Neutrophil (primary cell): ENCODE measurements at regions not wholly inside any gene's neighbourhood (a gene's known extent, or its start where the extent isn't known, plus 50 kb on each side); places are given as distances from the start of the nearest gene placed in this dataset.

Experiments used
- H3K27ac ChIP-seq: fragments of 200-600 bp; sonication (generic); 2 replicates; pipeline ENCODE4 v1.5.1; 2016; ENCODE audit warnings: mild to moderate bottlenecking, moderate library complexity
- H3K27me3 ChIP-seq: fragments of 200-600 bp; sonication (generic); 2 replicates; pipeline ENCODE4 v1.6.0; 2016; ENCODE audit warnings: mild to moderate bottlenecking
- H3K36me3 ChIP-seq: fragments of 200-600 bp; sonication (generic); 2 replicates; pipeline ENCODE4 v1.5.1; 2017
- H3K4me1 ChIP-seq, 2 experiments: fragments of 200-600 bp in 1 of 2; sonication (generic) in 1 of 2; 1 replicate in 1 of 2; 2 replicates in 1 of 2; pipeline versions ENCODE4 v1.5.1 to v1.6.1; 2013 to 2016; ENCODE audit warnings: low read depth in 1 of 2, low read length in 1 of 2, mild to moderate bottlenecking in 1 of 2, moderate library complexity in 1 of 2; ENCODE audit not compliant: control insufficient read depth in 1 of 2, insufficient read depth in 1 of 2
- H3K4me3 ChIP-seq, 2 experiments: fragments of 200-600 bp in 1 of 2; sonication (generic) in 1 of 2; 1 replicate in 1 of 2; 2 replicates in 1 of 2; pipeline ENCODE4 v1.5.1; 2013 to 2016; ENCODE audit warnings: low read depth in 1 of 2, low read length in 1 of 2, mild to moderate bottlenecking in 1 of 2, moderate library complexity in 1 of 2
- H3K9me3 ChIP-seq: fragments of 200-600 bp; sonication (generic); 2 replicates; pipeline ENCODE4 v1.5.1; 2016
- TF ChIP-seq, protein P1 (sequence below): fragments of 200-600 bp; sonication (generic); IDR thresholded peaks from 2 replicates; pipeline ENCODE4 v1.5.1; 2016; ENCODE audit warnings: antibody characterized with exemption

DNA sequence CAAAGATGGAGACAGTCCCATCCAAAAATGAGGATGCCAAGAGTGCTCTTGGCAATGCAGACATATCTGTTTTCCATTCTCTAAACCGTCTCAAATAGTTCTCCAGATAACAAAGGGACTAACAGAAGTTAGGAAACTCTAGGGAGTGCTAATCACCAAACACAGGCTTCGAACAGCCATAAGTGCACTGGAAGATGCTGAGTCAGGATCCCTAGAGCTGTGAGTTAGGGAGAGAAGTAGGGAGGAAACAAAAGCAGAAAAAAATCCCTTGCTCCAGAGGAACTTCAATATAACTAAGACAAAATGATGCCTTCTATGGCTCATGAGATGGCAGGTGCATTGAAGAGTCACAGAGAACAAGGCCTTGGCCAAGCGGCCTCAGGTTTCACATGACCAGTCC is 251.0 kb upstream of the PPARGC1A start:
- no peak overlapping the region for H3K27ac ChIP-seq
- TF ChIP-seq, protein P1, sequence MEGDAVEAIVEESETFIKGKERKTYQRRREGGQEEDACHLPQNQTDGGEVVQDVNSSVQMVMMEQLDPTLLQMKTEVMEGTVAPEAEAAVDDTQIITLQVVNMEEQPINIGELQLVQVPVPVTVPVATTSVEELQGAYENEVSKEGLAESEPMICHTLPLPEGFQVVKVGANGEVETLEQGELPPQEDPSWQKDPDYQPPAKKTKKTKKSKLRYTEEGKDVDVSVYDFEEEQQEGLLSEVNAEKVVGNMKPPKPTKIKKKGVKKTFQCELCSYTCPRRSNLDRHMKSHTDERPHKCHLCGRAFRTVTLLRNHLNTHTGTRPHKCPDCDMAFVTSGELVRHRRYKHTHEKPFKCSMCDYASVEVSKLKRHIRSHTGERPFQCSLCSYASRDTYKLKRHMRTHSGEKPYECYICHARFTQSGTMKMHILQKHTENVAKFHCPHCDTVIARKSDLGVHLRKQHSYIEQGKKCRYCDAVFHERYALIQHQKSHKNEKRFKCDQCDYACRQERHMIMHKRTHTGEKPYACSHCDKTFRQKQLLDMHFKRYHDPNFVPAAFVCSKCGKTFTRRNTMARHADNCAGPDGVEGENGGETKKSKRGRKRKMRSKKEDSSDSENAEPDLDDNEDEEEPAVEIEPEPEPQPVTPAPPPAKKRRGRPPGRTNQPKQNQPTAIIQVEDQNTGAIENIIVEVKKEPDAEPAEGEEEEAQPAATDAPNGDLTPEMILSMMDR: no peak

DNA sequence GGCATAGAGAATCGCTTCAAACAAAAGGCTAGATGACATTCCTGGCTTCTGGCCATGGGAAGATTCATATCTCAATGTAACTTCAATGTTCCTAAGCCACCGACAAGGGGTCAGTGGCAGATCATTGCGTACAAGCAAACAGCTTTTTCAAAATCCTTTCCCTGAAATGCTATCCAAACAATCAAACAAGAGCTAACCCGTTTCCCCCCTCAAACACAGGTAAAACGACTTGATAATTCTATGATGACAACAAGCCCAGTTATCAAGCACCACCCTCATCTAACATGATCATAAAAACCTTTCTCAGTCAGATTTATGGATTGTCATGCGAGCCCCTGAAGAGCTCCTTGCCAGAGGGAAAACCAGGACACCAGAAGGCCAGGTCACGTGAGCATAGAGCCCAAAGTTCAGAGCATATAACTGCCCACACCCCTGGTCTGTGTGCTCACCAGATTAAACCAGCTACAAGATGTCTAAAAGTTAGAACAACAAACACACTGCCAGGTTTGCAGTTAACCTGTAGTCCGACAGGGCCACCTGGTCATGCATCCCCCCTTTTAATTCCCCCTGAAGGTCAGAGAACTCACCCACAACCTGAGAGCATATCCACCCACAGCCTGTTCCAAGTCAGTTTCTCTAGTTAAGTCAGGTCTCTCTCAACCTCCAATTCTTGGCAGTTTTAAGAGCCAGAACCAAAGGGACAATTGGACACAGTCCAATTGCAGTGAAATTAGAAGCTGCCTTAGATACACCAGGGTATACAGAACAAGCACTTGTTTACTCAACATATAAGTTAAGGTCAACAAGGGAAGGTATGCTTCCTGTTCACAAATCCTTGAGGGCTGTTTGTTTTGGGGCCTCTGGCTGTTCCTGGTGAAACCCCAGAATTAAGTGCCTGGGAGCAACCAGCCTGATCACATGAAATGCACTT is 248.1 kb upstream of the PPARGC1A start:
- Histone ChIP-seq H3K27me3 (no peaks in the 10 kb centered on the region), H3K4me3 (no peak overlapping the region), H3K27ac (no peak overlapping the region), H3K4me1 (no peaks in the 10 kb centered on the region), H3K9me3 (no peaks in the 10 kb centered on the region), H3K36me3 (no peaks in the 10 kb centered on the region)
- TF ChIP-seq, protein P1: no peak

More for the DNA sequence above, 251.0 kb upstream of the PPARGC1A start:
- no peaks in the 10 kb centered on the region for H3K36me3 ChIP-seq
- H3K4me1 ChIP-seq: no peaks in the 10 kb centered on the region
- H3K4me3 ChIP-seq: no peak overlapping the region
- H3K9me3 ChIP-seq: no peaks in the 10 kb centered on the region
- H3K27me3 ChIP-seq: no peaks in the 10 kb centered on the region

DNA sequence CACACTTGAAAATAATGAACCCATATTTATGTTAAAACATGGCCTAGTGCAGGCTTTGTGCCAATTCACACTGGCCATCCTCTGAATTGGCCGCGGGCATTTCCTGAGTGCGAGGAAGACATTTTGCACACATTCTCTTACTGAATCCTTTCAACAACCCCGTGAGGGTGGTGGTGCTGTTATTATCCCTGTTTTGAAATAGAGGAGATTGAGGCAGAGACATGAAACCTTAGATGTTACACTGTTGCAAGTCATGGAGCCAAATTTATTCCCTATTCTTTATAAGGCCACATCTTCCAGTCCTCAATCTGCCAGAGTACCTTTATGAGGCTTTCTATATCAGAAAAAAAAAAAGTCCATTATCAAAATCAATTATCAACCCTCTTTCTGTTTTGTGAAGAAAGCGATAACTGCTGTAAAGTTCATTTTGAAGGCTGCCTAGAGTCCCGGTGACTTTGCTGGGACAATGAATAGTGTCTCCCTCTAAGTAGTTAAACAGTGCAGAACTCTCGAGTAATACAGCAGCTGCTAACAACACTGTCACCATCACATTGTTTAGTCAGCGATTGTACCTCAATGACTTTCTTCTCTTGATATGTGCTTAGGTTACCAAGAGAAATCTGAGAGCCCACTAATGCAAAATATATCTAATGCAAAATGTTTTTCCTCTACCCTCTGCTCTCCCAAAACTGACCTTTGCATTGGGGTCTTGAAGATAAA is 242.3 kb upstream of the PPARGC1A start:
- no peaks in the 10 kb centered on the region for H3K27me3 ChIP-seq
- H3K36me3 ChIP-seq: no peaks in the 10 kb centered on the region
- TF ChIP-seq, protein P1: no peak
- H3K4me1 ChIP-seq: no peaks in the 10 kb centered on the region
- H3K4me3 ChIP-seq: no peak overlapping the region
- H3K9me3 ChIP-seq: no peaks in the 10 kb centered on the region
- H3K27ac ChIP-seq: no peak overlapping the region

DNA sequence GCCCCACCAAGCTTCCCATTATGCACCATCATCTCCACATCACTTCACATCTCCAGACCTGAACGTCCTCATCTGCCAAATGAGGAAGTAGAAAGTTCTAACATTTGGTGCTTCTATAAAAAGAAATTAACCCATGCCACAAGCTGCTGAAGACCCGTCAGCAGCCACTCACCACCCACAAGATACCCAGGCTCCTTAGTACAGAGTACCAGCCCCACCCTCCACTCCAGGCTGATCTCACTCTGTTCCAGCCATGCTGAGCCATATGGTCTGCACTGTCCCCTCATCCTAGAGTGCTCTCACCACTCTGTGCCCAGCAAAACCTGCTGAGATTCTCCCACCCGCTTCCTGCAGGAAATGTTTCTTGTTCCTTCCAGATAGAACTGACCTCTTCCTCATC is 240.8 kb upstream of the PPARGC1A start:
- Histone ChIP-seq H3K4me1 (no peaks in the 10 kb centered on the region), H3K27me3 (no peaks in the 10 kb centered on the region), H3K36me3 (no peaks in the 10 kb centered on the region), H3K27ac (no peak overlapping the region), H3K9me3 (no peaks in the 10 kb centered on the region), H3K4me3 (no peak overlapping the region)
- TF ChIP-seq, protein P1: no peak

DNA sequence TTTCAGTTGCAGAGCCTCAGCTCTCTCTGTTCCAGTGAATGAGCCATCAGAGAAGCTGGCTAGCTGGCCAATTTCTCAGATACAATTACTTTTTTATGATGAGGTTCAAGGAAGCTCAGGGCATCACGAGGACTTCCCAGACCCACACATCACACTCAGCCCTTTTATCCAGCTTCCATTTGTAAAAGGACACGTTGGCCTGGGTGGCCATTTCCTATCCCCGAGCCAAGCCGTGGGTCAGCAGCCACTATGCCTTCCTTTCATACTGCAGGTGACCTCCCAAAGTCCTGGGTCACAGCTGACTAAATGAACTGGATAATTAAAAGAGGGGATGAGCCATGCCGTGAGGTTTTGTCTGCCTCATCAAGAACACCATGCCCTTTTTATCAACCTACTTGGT is 236.9 kb upstream of the PPARGC1A start:
- Histone ChIP-seq H3K27ac (no peak overlapping the region), H3K9me3 (no peaks in the 10 kb centered on the region), H3K4me3 (no peak overlapping the region), H3K27me3 (no peaks in the 10 kb centered on the region), H3K4me1 (no peaks in the 10 kb centered on the region), H3K36me3 (no peaks in the 10 kb centered on the region)
- TF ChIP-seq, protein P1: no peak
